Fibroblast of gingiva (primary cell): ENCODE measurements at regions not wholly inside any gene's neighbourhood (a gene's known extent, or its start where the extent isn't known, plus 50 kb on each side); places are given as distances from the start of the nearest gene placed in this dataset.

ENCODE experiments used
- DNase-seq: peaks from one replicate; pipeline ENCODE4 v3.0.0-alpha.2; 2011; ENCODE audit warnings: low read depth

- DNase-seq: no peak
These were observed 343.9 kb upstream of the TPM1 start for GRCh38 chr15:62698646-62699045.

- peak; percentile 20 for DNase-seq
These were observed 336.2 kb upstream of the TPM1 start for GRCh38 chr15:62706317-62706716.

- no peak for DNase-seq
These were observed 334.1 kb upstream of the TPM1 start for GRCh38 chr15:62708470-62708869.

- DNase-seq: no peak
These were observed 333.3 kb upstream of the TPM1 start for GRCh38 chr15:62709261-62709660.

- peak; percentile 21 for DNase-seq
These were observed 330.7 kb upstream of the TPM1 start for GRCh38 chr15:62711691-62712454.

GRCh38 chr15:62712455-62712839 lies 330.1 kb upstream of the TPM1 start:
- no peak for DNase-seq

GRCh38 chr15:62715946-62716345 lies 326.6 kb upstream of the TPM1 start:
- no peak for DNase-seq

GRCh38 chr15:62717496-62717895 lies 325.1 kb upstream of the TPM1 start:
- DNase-seq: no peak

GRCh38 chr15:62719316-62719715 lies 323.2 kb upstream of the TPM1 start:
- no peak for DNase-seq

- no peak for DNase-seq
These were observed 320.3 kb upstream of the TPM1 start for GRCh38 chr15:62722237-62722636.

- no peak for DNase-seq
These were observed 316.1 kb upstream of the TPM1 start for GRCh38 chr15:62726461-62726860.

- DNase-seq: no peak
These were observed 315.0 kb upstream of the TPM1 start for GRCh38 chr15:62727501-62727900.

GRCh38 chr15:62730825-62731224 lies 311.7 kb upstream of the TPM1 start:
- DNase-seq: no peak

- peak; percentile 80 for DNase-seq
These were observed 310.5 kb upstream of the TPM1 start for GRCh38 chr15:62732078-62732477.

- no peak for DNase-seq
These were observed 307.8 kb upstream of the TPM1 start for GRCh38 chr15:62734706-62735105.

GRCh38 chr15:62736756-62737155 lies 305.8 kb upstream of the TPM1 start:
- no peak for DNase-seq

- no peak for DNase-seq
These were observed 305.0 kb upstream of the TPM1 start for GRCh38 chr15:62737551-62737950.

GRCh38 chr15:62739082-62739481 lies 303.5 kb upstream of the TPM1 start:
- DNase-seq: no peak

- DNase-seq: no peak
These were observed 303.0 kb upstream of the TPM1 start for GRCh38 chr15:62739507-62739906.

GRCh38 chr15:62740141-62741004 lies 302.2 kb upstream of the TPM1 start:
- DNase-seq: no peak

GRCh38 chr15:62741106-62741505 lies 301.4 kb upstream of the TPM1 start:
- DNase-seq: no peak

GRCh38 chr15:62742409-62743171 lies 300.0 kb upstream of the TPM1 start:
- peak; percentile 99 for DNase-seq
